Mucosa of rectum (tissue), 2 donors: ENCODE measurements at regions not wholly inside any gene's neighbourhood (a gene's known extent, or its start where the extent isn't known, plus 50 kb on each side); places are given as distances from the start of the nearest gene placed in this dataset.

Source experiments
- H3K27ac ChIP-seq, 2 donors: one replicate each; pipeline ENCODE4 v1.7.0; 2013; ENCODE audit warnings: inconsistent platforms in 2 of 2, low read depth in 2 of 2, low read length in 2 of 2
- H3K27me3 ChIP-seq, 2 donors: one replicate each; pipeline ENCODE4 v1.7.0; 2013; ENCODE audit warnings: low read length in 2 of 2; ENCODE audit not compliant: control insufficient read depth in 2 of 2, insufficient read depth in 2 of 2
- H3K36me3 ChIP-seq, 2 donors: one replicate each; pipeline ENCODE4 v1.7.0; 2013; ENCODE audit warnings: low read length in 2 of 2; ENCODE audit not compliant: control insufficient read depth in 2 of 2, insufficient read depth in 2 of 2
- H3K4me1 ChIP-seq, 2 donors: one replicate each; pipeline ENCODE4 v1.7.0; 2013; ENCODE audit warnings: low read length in 2 of 2, mild to moderate bottlenecking in 1 of 2; ENCODE audit not compliant: control insufficient read depth in 2 of 2, insufficient read depth in 2 of 2
- H3K4me3 ChIP-seq, 2 donors: one replicate each; pipeline ENCODE4 v1.7.0; 2013; ENCODE audit warnings: low read length in 2 of 2
- H3K9ac ChIP-seq, 2 donors: one replicate each; pipeline ENCODE4 v1.7.0; 2013; ENCODE audit warnings: low read length in 2 of 2, low read depth in 1 of 2, mild to moderate bottlenecking in 1 of 2
- H3K9me3 ChIP-seq, 2 donors: one replicate each; pipeline ENCODE4 v1.7.0; 2013; ENCODE audit warnings: low read length in 2 of 2; ENCODE audit not compliant: control insufficient read depth in 2 of 2
- donor health status: healthy.
- donor health status: Normal muscosa, but diverticular disease.

DNA sequence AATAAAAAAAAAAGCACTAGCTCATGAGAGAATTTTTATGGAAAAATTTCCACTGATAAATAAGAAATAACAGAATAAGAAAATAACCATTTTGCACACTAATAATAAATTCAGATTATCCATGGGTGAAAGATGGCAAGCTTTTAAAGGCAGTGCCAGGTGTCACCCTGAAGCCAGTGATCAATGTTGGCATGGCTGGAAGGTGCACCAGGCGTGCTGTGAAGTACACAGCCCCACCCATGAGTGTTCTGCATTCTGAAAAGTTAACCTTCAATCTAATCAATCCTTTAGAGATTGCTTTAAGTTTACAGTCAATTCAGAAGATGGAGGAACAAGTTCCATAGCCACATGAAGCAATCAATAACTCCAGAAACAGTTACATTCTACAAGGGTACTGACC lies 284.4 kb downstream of the C6orf118 start:
- Histone ChIP-seq H3K9me3 (no peaks in the 10 kb centered on the region), H3K9ac (no peak overlapping the region), H3K27me3 (no peaks in the 10 kb centered on the region), H3K4me3 (no peak overlapping the region), H3K4me1 (no peaks in the 10 kb centered on the region), H3K36me3 (no peaks in the 10 kb centered on the region), H3K27ac (no peak overlapping the region)

DNA sequence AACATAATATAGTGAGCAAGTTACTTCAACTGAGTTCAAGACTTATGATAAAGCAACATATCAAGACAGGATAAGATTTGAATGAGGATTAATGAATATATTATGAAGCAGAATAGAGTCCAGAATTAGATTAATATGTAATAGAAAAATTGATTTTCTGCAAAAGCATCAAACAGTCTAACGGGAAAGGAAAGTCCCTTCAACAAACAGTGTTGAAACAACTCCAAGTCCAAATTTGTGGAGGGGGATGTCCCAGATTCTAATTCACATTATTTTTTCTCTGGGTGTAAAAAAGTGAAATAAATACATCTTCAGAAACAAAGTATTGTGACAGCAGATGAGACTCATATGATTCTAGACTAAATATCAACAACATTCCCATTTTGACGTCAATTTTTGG lies 289.7 kb downstream of the C6orf118 start:
- Histone ChIP-seq H3K27ac (no peak overlapping the region), H3K36me3 (no peaks in the 10 kb centered on the region), H3K4me1 (no peaks in the 10 kb centered on the region), H3K27me3 (no peaks in the 10 kb centered on the region), H3K4me3 (no peak overlapping the region), H3K9ac (no peak overlapping the region), H3K9me3 (no peaks in the 10 kb centered on the region)

DNA sequence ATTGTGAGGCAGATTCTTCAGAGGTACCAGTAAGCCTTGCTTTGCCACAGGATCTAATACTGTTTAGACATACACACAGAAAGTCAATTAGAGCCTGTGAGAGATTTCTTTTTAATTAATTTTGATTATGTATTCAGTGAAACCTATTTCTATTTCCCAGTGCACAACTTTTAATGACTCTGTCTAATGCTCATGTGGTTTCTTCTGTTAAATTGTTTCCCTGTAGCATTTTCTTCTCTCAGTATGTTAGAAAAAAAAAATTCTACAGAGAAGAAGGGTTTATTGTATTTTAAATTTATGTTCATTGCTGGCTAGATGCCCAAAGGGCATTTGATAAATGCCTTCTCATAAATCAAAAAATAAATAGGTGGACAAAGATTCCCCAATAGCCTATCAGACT lies 293.7 kb downstream of the C6orf118 start:
- Histone ChIP-seq H3K27ac (no peak overlapping the region), H3K9me3 (peaks cover 0 to 4% of the 10 kb centered on the region in 2 donors), H3K4me3 (no peak overlapping the region), H3K4me1 (no peaks in the 10 kb centered on the region), H3K9ac (no peak overlapping the region), H3K36me3 (no peaks in the 10 kb centered on the region), H3K27me3 (no peaks in the 10 kb centered on the region)

DNA sequence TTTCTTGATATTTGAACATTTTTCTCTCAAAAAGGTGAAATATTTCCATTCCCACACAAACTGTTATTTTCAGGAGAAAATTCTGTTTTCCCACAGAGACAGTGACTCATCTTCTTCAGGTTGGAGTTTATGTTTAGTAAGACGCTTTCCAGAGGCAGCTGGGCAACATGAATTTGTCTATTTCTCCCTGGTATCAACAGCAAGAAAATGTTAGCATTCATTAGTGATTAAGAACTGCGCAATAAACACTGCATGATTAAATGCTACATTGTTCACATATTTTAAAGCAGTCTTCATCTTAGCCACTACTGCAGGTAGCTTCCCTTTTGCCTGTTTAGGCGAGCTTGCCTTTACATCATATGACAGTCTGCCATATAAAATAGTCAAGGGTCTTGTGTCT lies 295.7 kb downstream of the C6orf118 start:
- no peaks in the 10 kb centered on the region for H3K36me3 ChIP-seq
- H3K9me3 ChIP-seq, result peaks cover 0 to 8% of the 10 kb centered on the region in 2 donors
- no peak overlapping the region for H3K4me3 ChIP-seq
- H3K4me1 ChIP-seq, result no peaks in the 10 kb centered on the region
- H3K27ac ChIP-seq, result no peak overlapping the region
- no peak overlapping the region for H3K9ac ChIP-seq
- H3K27me3 ChIP-seq, result no peaks in the 10 kb centered on the region

DNA sequence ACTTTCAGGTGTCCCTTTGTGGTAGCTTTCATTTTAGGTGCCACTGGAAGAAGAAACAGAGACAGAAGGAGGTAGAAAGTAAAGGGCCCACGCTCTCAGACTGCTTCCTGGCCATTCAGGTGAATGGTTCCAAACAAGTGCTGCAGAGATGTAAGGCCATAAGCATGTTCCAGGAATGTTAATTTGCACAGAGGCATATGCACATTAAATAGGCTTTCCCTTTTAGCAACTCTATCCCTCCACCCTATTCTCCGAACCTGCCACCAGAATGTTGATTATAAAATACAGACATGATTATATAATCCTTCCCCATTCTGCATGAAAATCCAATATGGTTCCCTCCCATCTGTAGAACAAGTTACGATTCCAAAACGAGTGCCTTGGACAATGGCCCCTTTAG lies 297.2 kb downstream of the C6orf118 start:
- H3K9ac ChIP-seq, result no peak overlapping the region
- no peaks in the 10 kb centered on the region for H3K4me1 ChIP-seq
- H3K36me3 ChIP-seq, result no peaks in the 10 kb centered on the region
- no peaks in the 10 kb centered on the region for H3K27me3 ChIP-seq
- H3K9me3 ChIP-seq, result peaks cover 0 to 8% of the 10 kb centered on the region in 2 donors
- no peak overlapping the region for H3K27ac ChIP-seq
- no peak overlapping the region for H3K4me3 ChIP-seq

DNA sequence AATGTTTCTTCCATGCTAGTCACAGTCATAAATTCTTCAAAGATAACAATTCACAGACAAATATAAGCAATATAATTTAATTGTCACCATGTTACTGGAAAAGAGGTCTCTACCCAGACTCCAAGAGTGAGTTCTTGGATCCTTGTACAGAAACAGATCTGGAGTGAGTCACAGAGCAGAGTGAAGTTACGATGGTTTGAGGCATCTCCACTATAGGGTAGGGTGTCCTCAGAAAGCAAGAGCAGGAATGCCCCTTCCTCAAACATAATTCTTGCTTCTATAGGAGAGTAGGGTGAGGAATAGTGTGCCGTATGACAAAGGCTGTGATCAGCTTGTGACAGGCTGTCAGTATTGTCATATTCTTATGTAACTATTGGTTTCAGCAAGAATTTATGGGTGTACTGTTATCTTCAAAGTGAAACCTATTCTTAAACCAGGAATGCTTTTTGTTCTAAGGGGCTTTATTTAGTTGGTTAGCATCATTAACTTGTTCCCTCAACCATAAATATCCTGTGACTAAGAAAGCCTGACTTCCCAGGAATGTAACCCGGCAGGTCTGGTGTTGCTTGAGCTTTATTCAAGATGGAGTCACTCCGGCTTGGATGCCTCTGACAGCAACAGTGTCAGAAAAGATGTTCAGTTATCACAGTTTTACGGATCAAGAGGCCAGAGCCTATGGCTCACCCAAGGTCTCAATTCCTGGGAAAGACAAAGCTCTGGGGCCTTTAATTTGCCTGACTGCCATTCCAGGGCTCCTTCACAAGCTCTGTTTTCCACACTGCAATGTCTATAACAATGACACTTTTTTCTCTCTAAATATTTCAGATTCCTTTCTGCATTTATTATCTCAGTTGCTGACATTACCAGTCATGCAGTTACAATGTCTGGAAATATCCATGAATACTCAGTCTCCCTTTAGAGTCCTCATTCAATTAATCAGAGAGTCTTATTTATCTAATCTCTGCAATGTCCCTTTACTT lies 298.6 kb downstream of the C6orf118 start:
- Histone ChIP-seq H3K4me1 (no peaks in the 10 kb centered on the region), H3K9me3 (peaks cover 0 to 8% of the 10 kb centered on the region in 2 donors), H3K9ac (no peak overlapping the region), H3K27ac (no peak overlapping the region), H3K27me3 (no peaks in the 10 kb centered on the region), H3K4me3 (no peak overlapping the region), H3K36me3 (no peaks in the 10 kb centered on the region)

DNA sequence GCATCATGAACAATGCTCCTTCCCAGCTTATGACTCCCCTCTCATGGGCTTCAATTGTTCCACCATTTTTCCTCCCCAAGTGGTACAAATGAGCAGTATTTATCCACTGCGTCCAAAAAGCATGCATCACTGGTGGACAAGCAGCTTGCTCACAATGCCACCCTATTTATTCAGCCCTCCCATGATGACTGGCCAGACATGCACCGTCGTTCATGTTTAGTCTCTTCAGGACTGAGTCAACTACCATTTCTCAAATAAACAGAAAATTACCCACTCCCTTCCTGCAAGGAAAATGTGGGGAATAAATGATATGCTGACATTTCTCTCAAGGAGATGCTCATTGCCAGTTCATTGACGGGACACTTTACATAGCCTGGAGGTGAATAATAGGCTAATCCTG lies 300.4 kb downstream of the C6orf118 start:
- Histone ChIP-seq H3K36me3 (no peaks in the 10 kb centered on the region), H3K27ac (no peak overlapping the region), H3K9ac (no peak overlapping the region), H3K27me3 (no peaks in the 10 kb centered on the region), H3K4me1 (no peaks in the 10 kb centered on the region), H3K9me3 (peaks cover 0 to 8% of the 10 kb centered on the region in 2 donors), H3K4me3 (no peak overlapping the region)

DNA sequence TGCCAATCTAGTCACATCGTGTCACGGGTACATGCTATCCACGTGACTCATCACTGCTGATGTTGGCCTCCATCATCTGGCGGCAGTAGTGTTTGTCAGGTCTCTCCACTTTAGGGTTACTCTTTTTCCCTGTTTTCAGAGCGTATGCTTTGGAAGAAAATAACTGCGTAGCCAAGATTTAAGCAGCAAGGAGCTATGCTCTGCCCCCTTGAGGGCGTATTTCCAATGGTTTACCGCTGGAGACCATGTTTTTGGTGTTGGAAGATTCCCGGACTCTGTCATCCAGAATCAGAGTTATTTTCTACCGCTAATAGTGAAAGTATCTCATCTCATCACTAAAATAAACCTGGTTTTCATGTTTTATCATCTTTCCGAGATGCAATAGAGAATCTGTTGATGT lies 306.5 kb downstream of the C6orf118 start:
- H3K4me3 ChIP-seq, result no peak overlapping the region
- H3K27ac ChIP-seq, result no peak overlapping the region
- H3K4me1 ChIP-seq, result no peaks in the 10 kb centered on the region
- H3K36me3 ChIP-seq, result no peaks in the 10 kb centered on the region
- no peaks in the 10 kb centered on the region for H3K27me3 ChIP-seq
- no peak overlapping the region for H3K9ac ChIP-seq
- no peaks in the 10 kb centered on the region for H3K9me3 ChIP-seq

DNA sequence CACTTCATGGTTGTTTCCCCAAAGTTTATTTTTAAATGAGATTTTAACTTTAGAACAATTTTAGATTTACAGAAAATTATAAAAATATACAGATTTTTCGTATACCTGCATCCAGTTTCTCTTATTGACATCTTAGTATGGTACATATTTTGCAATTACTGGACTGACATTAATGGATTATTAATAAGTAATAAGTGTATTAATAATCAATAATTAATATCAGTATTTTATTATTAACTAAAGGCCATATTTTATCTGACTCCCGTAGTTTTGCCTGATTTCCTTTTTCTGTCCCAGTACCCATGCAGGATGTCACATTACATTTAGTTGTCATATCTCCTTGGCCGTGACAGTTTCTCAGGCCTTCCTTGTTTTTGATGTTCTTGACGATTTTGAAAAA lies 307.0 kb downstream of the C6orf118 start:
- Histone ChIP-seq H3K36me3 (no peaks in the 10 kb centered on the region), H3K9me3 (no peaks in the 10 kb centered on the region), H3K9ac (no peak overlapping the region), H3K27me3 (no peaks in the 10 kb centered on the region), H3K27ac (no peak overlapping the region), H3K4me1 (no peaks in the 10 kb centered on the region), H3K4me3 (no peak overlapping the region)

DNA sequence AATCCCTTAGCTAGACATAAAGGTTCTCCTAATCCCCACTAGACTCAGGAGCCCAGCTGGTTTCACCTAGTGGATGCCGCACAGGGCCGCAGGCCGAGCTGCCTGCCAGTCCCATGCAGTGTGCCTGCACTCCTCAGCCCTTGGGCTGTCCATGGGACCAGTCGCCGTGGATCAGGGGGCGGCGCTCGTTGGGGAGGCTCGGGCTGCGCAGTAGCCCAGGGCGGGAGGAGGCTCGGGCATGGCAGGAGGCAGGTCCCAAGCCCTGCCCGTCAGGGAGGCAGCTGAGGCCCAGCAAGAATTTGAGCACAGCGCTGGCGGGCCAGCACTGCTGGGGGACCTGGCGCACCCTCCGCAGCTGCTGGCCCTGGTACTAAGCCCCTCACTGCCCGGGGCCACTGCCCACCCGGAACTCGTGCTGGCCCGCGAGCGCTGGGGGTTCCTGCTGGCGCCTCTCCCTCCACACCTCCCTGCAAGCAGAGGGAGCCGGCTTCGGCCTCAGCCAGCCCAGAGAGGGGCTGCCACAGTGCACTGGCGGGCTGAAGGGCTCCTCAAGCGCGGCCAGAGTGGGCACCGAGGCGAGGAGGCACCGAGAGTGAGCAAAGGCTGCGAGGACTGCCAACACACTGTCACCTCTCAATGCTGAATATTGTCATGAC lies 307.8 kb downstream of the C6orf118 start:
- no peaks in the 10 kb centered on the region for H3K36me3 ChIP-seq
- H3K9ac ChIP-seq, result no peak overlapping the region
- H3K27me3 ChIP-seq, result no peaks in the 10 kb centered on the region
- no peaks in the 10 kb centered on the region for H3K4me1 ChIP-seq
- H3K4me3 ChIP-seq, result no peak overlapping the region
- no peaks in the 10 kb centered on the region for H3K9me3 ChIP-seq
- H3K27ac ChIP-seq, result no peak overlapping the region
